ENCODE measurements at regions not wholly inside any gene's neighbourhood (a gene's known extent, or its start where the extent isn't known, plus 50 kb on each side); places are given as distances from the start of the nearest gene placed in this dataset.
A peak's percentile ranks its signal among the peaks of the same experiment; 100 is the strongest.

DNA sequence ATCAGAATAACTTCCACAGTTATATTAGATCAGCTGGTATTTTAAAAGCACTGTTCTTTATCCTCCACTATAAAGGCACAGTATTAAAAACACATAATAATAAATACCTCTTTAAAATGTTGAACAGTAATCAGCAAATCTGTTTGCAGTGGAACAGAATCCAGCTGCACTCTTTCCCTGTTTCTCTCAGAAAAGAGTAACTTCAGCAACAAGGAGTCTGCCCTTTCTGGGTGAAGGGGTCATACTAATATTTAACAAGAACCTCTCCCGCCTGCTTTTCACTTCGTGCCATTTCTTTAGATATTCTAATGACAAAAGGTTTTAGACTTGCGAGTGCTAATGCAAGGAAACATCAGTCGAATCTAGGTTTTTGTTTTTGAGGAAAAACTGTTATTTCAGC lies 194.2 kb upstream of the FMN2 start:
- H3K4ac ChIP-seq (ENCODE audit: low read length): no peak overlapping the region
- H4K8ac ChIP-seq (ENCODE audit: low read depth, low read length): no peak overlapping the region
- no CpG with 5 or more reads among the region's 4 CpGs for WGBS, 2 donors (ENCODE audit: extremely low coverage in 2 of 2, insufficient read length in 2 of 2, insufficient replicate concordance in 1 of 2)
- H2BK120ac ChIP-seq (ENCODE audit: low read depth, low read length): no peak overlapping the region
- no peaks in the 10 kb centered on the region for H3K36me3 ChIP-seq (replicated peaks in 1 of 2; ENCODE audit: control insufficient read depth in 2 of 2, insufficient read depth in 2 of 2, low read length in 2 of 2)
- peak overlapping the region; percentile 8 for H2AFZ ChIP-seq (ENCODE audit: low read length)
- H3K18ac ChIP-seq (ENCODE audit: low read length): no peak overlapping the region
- no peak overlapping the region for H3K27ac ChIP-seq (replicated peaks; ENCODE audit: low read length)
- H3K9ac ChIP-seq (ENCODE audit: low read depth, low read length, poor library complexity): no peak overlapping the region
- H3K27me3 ChIP-seq (ENCODE audit: control insufficient read depth in 3 of 3, insufficient read depth in 3 of 3, low read depth in 1 of 3, low read length in 3 of 3): no peaks in the 10 kb centered on the region
- no peak overlapping the region for H4K91ac ChIP-seq (ENCODE audit: low read depth, low read length, poor library complexity)
- H2AK5ac ChIP-seq (ENCODE audit: low read depth, low read length): no peak overlapping the region
- H2BK12ac ChIP-seq (ENCODE audit: low read length): no peak overlapping the region
- H3K9me3 ChIP-seq (replicated peaks in 1 of 2; ENCODE audit: control insufficient read depth in 2 of 2, insufficient read depth in 1 of 2, low read depth in 1 of 2, low read length in 2 of 2): no peaks in the 10 kb centered on the region
- no peak overlapping the region for H3K4me2 ChIP-seq (ENCODE audit: insufficient read depth, low read length, poor library complexity, severe bottlenecking)
- no peak overlapping the region for H3K23ac ChIP-seq (ENCODE audit: low read depth, low read length, poor library complexity)
- DNase-seq (ENCODE audit: low spot score): no peak
- H2BK15ac ChIP-seq (ENCODE audit: low read length): no peak overlapping the region
- no peak overlapping the region for H3K14ac ChIP-seq (ENCODE audit: low read length)
- H2BK5ac ChIP-seq (ENCODE audit: low read length): no peak overlapping the region
- H3K4me1 ChIP-seq (ENCODE audit: control insufficient read depth in 2 of 2, insufficient read depth in 1 of 2, low read depth in 1 of 2, low read length in 2 of 2): peaks cover 2 to 3% of the 10 kb centered on the region in 2 donors
- no peaks in the 10 kb centered on the region for H3K79me1 ChIP-seq (ENCODE audit: low read depth, low read length)
- no peak overlapping the region for H3K4me3 ChIP-seq (ENCODE audit: low read length in 2 of 2)

GRCh38 chr1:239898062-239898730 lies 193.5 kb upstream of the FMN2 start:
- Histone ChIP-seq H3K4me1 (ENCODE audit: control insufficient read depth in 2 of 2, insufficient read depth in 1 of 2, low read depth in 1 of 2, low read length in 2 of 2) (peaks cover 2 to 3% of the 10 kb centered on the region in 2 donors), H3K27me3 (ENCODE audit: control insufficient read depth in 3 of 3, insufficient read depth in 3 of 3, low read depth in 1 of 3, low read length in 3 of 3) (no peaks in the 10 kb centered on the region), H3K14ac (ENCODE audit: low read length) (no peak overlapping the region), H2AK5ac (ENCODE audit: low read depth, low read length) (no peak overlapping the region), H3K36me3 (replicated peaks in 1 of 2; ENCODE audit: control insufficient read depth in 2 of 2, insufficient read depth in 2 of 2, low read length in 2 of 2) (no peaks in the 10 kb centered on the region), H3K23ac (ENCODE audit: low read depth, low read length, poor library complexity) (no peak overlapping the region), H2BK12ac (ENCODE audit: low read length) (no peak overlapping the region), H3K4me2 (ENCODE audit: insufficient read depth, low read length, poor library complexity, severe bottlenecking) (no peak overlapping the region), H2AFZ (ENCODE audit: low read length) (peak overlapping the region; percentile 8), H3K9ac (ENCODE audit: low read depth, low read length, poor library complexity) (no peak overlapping the region), H3K4ac (ENCODE audit: low read length) (no peak overlapping the region), H4K91ac (ENCODE audit: low read depth, low read length, poor library complexity) (no peak overlapping the region), H3K27ac (replicated peaks; ENCODE audit: low read length) (no peak overlapping the region), H2BK120ac (ENCODE audit: low read depth, low read length) (no peak overlapping the region), H2BK5ac (ENCODE audit: low read length) (no peak overlapping the region), H3K4me3 (ENCODE audit: low read length in 2 of 2) (no peak overlapping the region), H3K9me3 (replicated peaks in 1 of 2; ENCODE audit: control insufficient read depth in 2 of 2, insufficient read depth in 1 of 2, low read depth in 1 of 2, low read length in 2 of 2) (no peaks in the 10 kb centered on the region), H3K18ac (ENCODE audit: low read length) (no peak overlapping the region), H2BK15ac (ENCODE audit: low read length) (no peak overlapping the region), H4K8ac (ENCODE audit: low read depth, low read length) (no peak overlapping the region), H3K79me1 (ENCODE audit: low read depth, low read length) (no peaks in the 10 kb centered on the region)
- no CpG with 5 or more reads among the region's 15 CpGs for WGBS, 2 donors (ENCODE audit: extremely low coverage in 2 of 2, insufficient read length in 2 of 2, insufficient replicate concordance in 1 of 2)
- peak; percentile 78 for DNase-seq (ENCODE audit: low spot score)

DNA sequence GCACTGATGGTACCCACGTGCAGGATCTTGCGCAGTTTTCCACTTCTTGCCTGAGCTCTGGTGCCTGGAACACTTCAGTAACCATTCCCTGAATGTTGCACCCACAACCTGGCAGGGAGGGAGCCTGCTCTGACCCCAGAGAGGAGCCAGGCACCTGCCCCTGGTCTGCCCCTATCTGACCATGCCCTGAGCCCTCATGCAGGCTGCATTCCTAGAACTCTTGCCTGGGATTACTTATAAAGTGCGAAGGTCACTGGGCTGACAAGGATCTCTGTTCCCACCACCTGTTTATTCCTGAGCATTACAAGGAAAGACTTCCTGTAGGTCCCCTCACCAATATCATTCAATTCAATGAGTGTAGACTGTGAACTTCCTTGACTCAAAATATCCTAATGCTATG lies 191.9 kb upstream of the FMN2 start:
- Histone ChIP-seq H3K14ac (ENCODE audit: low read length) (no peak overlapping the region), H3K18ac (ENCODE audit: low read length) (no peak overlapping the region), H2BK120ac (ENCODE audit: low read depth, low read length) (no peak overlapping the region), H3K79me1 (ENCODE audit: low read depth, low read length) (no peaks in the 10 kb centered on the region), H3K27me3 (ENCODE audit: control insufficient read depth in 3 of 3, insufficient read depth in 3 of 3, low read depth in 1 of 3, low read length in 3 of 3) (no peaks in the 10 kb centered on the region), H3K4ac (ENCODE audit: low read length) (no peak overlapping the region), H3K36me3 (replicated peaks in 1 of 2; ENCODE audit: control insufficient read depth in 2 of 2, insufficient read depth in 2 of 2, low read length in 2 of 2) (no peaks in the 10 kb centered on the region), H3K4me3 (ENCODE audit: low read length in 2 of 2) (no peak overlapping the region), H4K8ac (ENCODE audit: low read depth, low read length) (no peak overlapping the region), H2AK5ac (ENCODE audit: low read depth, low read length) (no peak overlapping the region), H2BK5ac (ENCODE audit: low read length) (no peak overlapping the region), H3K9ac (ENCODE audit: low read depth, low read length, poor library complexity) (no peak overlapping the region), H3K23ac (ENCODE audit: low read depth, low read length, poor library complexity) (no peak overlapping the region), H3K9me3 (replicated peaks in 1 of 2; ENCODE audit: control insufficient read depth in 2 of 2, insufficient read depth in 1 of 2, low read depth in 1 of 2, low read length in 2 of 2) (no peaks in the 10 kb centered on the region), H4K91ac (ENCODE audit: low read depth, low read length, poor library complexity) (no peak overlapping the region), H2BK12ac (ENCODE audit: low read length) (no peak overlapping the region), H3K4me2 (ENCODE audit: insufficient read depth, low read length, poor library complexity, severe bottlenecking) (no peak overlapping the region), H2AFZ (ENCODE audit: low read length) (no peak overlapping the region), H3K27ac (replicated peaks; ENCODE audit: low read length) (no peak overlapping the region), H3K4me1 (ENCODE audit: control insufficient read depth in 2 of 2, insufficient read depth in 1 of 2, low read depth in 1 of 2, low read length in 2 of 2) (peaks cover 2 to 3% of the 10 kb centered on the region in 2 donors), H2BK15ac (ENCODE audit: low read length) (no peak overlapping the region)
- no peak for DNase-seq (ENCODE audit: low spot score)
- no CpG with 5 or more reads among the region's 3 CpGs for WGBS, 2 donors (ENCODE audit: extremely low coverage in 2 of 2, insufficient read length in 2 of 2, insufficient replicate concordance in 1 of 2)

DNA sequence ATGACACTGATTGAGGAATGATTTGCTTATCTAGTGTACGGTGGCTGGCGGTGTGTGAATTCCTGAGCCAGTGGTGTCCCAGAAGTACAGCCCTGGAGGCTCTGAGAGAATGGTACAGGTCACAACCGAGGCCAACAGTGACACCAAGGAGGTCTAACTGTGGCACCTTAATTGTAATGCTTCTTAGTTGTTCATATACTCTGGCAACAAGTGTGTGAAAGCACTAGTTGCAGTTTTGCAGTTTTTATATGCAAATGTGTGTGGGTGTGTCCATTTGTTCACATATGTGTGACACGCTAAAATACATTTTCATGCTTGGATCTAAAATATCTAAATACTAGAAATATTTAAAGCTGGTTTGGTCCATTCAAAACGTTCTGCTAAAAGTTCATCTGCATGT lies 185.3 kb upstream of the FMN2 start:
- no CpG with 5 or more reads among the region's 5 CpGs for WGBS, 2 donors (ENCODE audit: extremely low coverage in 2 of 2, insufficient read length in 2 of 2, insufficient replicate concordance in 1 of 2)
- Histone ChIP-seq H3K18ac (ENCODE audit: low read length) (no peak overlapping the region), H3K4me2 (ENCODE audit: insufficient read depth, low read length, poor library complexity, severe bottlenecking) (no peak overlapping the region), H2AK5ac (ENCODE audit: low read depth, low read length) (no peak overlapping the region), H3K9ac (ENCODE audit: low read depth, low read length, poor library complexity) (no peak overlapping the region), H3K4me1 (ENCODE audit: control insufficient read depth in 2 of 2, insufficient read depth in 1 of 2, low read depth in 1 of 2, low read length in 2 of 2) (peaks cover 0 to 4% of the 10 kb centered on the region in 2 donors), H2BK15ac (ENCODE audit: low read length) (no peak overlapping the region), H2AFZ (ENCODE audit: low read length) (no peak overlapping the region), H3K4me3 (ENCODE audit: low read length in 2 of 2) (no peak overlapping the region), H3K27me3 (ENCODE audit: control insufficient read depth in 3 of 3, insufficient read depth in 3 of 3, low read depth in 1 of 3, low read length in 3 of 3) (no peaks in the 10 kb centered on the region), H2BK120ac (ENCODE audit: low read depth, low read length) (no peak overlapping the region), H4K8ac (ENCODE audit: low read depth, low read length) (no peak overlapping the region), H3K36me3 (replicated peaks in 1 of 2; ENCODE audit: control insufficient read depth in 2 of 2, insufficient read depth in 2 of 2, low read length in 2 of 2) (no peaks in the 10 kb centered on the region), H3K4ac (ENCODE audit: low read length) (no peak overlapping the region), H3K14ac (ENCODE audit: low read length) (no peak overlapping the region), H2BK5ac (ENCODE audit: low read length) (no peak overlapping the region), H3K23ac (ENCODE audit: low read depth, low read length, poor library complexity) (no peak overlapping the region), H2BK12ac (ENCODE audit: low read length) (no peak overlapping the region), H4K91ac (ENCODE audit: low read depth, low read length, poor library complexity) (no peak overlapping the region), H3K9me3 (replicated peaks in 1 of 2; ENCODE audit: control insufficient read depth in 2 of 2, insufficient read depth in 1 of 2, low read depth in 1 of 2, low read length in 2 of 2) (no peaks in the 10 kb centered on the region), H3K79me1 (ENCODE audit: low read depth, low read length) (no peaks in the 10 kb centered on the region), H3K27ac (replicated peaks; ENCODE audit: low read length) (no peak overlapping the region)
- no peak for DNase-seq (ENCODE audit: low spot score)
